SHP77 treated with DMSO at 0.1 percent for 48 hours (cell line): ENCODE measurements at regions not wholly inside any gene's neighbourhood (a gene's known extent, or its start where the extent isn't known, plus 50 kb on each side); places are given as distances from the start of the nearest gene placed in this dataset.

Experiments used
- DNase-seq: peaks from one replicate; lab custom pipeline; 2025; lab: John Stamatoyannopoulos, UW

DNA sequence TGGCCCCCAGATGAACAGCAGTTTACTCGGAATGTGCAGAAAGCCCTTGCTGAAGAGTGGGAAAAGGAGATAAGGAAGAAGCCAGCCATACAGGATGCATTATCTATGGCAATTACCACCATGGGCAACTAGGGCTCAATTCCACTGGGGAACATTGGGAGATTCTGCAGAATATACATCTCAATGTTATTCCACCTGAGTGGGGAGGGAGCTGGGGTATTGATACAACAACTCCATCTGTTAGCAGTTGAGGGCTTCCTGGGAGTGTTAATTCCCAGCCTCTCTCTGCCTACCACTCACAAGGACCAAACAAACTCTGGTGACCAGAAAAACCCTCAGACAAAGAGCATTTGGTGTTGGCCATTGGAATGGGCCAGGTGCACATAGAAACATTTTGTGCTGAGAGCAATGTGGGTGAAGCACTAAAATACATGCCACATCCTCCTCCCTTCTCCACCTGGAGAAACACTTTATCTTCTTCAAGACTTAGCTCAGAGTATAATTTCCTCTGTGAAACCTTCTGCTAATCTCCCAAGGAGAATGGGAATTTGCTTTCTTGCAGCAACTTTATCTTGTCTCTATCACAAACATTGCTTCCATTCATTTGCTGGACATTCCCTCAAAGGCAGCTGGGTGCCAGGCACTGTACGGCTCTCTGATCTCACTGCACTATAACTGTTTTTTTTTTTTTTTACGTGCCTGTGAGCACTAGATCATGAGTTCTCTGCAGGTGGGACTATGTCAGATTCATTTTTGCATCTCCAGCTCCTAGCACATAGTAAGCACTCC lies 292.2 kb downstream of the MN1 start:
- no peak for DNase-seq

DNA sequence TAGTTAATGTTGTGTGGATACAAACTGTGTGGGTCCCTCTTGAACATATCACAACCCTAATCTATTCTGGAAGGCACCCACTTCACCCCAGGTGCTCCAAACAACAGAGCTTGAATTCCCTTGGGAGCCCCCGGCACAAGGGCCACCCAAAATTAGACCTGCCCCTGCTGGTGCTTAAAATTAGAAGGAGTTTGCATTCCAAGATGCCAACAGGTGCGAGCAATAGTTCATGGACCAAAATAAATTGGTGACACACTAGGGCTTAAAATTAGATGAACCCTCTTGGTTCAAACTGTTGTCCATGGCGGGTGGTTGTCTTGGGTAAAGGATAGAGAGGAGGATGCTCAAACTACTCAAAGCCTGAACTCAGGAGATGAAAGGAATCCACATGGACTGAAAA lies 291.5 kb downstream of the MN1 start:
- DNase-seq = no peak

DNA sequence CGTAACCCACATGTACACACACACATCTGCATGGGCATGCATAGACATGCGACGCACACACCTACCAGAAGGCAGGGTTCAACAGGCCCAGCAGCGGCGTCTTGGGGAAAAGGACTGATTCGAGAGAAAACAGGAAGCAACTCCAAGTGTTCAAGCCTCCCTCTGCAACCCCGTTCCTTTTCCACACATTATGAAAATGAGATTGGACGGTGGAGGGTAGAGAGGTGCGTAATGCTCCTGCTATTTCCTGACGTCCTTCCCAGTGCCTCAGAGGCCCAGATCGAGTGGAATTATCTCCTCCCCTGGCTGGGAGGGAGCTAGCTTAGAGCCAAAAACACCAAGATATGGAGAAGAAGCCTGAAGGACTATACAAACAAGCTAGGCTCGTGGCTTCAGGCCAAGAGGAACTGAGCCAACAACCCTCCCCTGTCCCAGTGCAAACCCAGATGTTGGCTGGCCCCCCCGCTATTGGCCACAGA lies 289.2 kb downstream of the MN1 start:
- no peak for DNase-seq

GRCh38 chr22:27513021-27513420 lies 288.5 kb downstream of the MN1 start:
- no peak for DNase-seq

GRCh38 chr22:27514601-27515523 lies 286.7 kb downstream of the MN1 start:
- no peak for DNase-seq

GRCh38 chr22:27517361-27518155 lies 284.0 kb downstream of the MN1 start:
- no peak for DNase-seq

DNA sequence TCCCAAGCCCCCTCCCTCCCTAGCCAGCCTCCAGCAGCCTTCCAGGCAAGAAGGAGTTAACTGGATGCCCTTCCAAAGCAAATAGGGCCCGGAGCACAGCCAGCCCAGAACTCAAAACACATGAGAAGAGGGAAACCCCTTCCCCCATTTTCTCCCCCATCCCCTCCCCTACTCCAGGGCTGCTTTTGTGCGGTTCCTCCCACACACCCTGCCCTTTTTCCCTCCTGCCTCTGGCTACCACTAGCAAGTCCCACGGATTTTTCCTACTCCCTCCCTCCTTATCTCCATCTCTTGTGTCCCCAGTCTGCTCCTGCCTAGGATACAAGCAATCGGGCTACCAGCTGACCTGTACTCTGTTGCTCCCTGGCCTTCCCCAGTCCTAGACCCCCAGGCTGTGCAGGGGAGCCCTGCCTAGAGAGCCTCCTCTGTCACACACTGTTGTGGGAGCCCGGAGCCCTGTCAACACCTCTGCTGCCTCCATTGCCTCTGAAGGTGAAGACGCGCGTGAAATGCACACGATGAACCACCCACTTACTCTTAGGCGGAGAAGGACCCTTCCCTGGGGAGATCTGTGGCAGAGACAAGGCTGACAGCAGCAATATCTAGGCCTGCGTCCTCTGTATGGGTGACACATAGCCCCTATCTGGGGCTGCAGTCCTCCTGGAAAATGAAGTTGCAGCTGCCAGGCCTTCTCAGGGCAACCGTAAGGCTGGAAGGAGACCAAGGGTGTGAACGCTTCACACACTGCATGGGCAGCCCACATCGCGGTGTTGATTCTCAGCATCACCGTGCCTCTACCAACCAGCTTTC lies 282.8 kb downstream of the MN1 start:
- DNase-seq = no peak

GRCh38 chr22:27523711-27524110 lies 277.8 kb downstream of the MN1 start:
- DNase-seq = no peak

DNA sequence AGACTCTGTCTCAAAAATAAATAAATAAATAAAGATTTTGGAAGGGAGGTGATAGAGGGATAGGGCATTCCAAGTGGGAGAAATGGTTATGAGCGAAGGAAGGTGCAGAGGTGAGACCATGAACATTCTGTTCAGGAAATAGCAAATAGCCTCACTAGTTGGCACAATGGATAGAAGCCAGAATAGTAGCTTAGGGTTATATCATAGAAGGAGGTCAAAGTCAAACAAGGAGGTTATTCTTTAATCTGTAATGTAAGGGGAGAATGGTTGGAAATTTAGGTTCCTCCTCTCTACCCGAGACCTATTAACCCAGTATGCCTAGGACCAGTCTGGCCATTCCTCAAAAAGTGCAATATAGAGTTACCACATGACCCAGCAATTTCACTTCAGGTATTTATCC lies 275.8 kb downstream of the MN1 start:
- no peak for DNase-seq

GRCh38 chr22:27526901-27527300 lies 274.7 kb downstream of the MN1 start:
- DNase-seq = no peak

- DNase-seq = no peak
These were observed 269.6 kb downstream of the MN1 start for GRCh38 chr22:27531782-27532530.

DNA sequence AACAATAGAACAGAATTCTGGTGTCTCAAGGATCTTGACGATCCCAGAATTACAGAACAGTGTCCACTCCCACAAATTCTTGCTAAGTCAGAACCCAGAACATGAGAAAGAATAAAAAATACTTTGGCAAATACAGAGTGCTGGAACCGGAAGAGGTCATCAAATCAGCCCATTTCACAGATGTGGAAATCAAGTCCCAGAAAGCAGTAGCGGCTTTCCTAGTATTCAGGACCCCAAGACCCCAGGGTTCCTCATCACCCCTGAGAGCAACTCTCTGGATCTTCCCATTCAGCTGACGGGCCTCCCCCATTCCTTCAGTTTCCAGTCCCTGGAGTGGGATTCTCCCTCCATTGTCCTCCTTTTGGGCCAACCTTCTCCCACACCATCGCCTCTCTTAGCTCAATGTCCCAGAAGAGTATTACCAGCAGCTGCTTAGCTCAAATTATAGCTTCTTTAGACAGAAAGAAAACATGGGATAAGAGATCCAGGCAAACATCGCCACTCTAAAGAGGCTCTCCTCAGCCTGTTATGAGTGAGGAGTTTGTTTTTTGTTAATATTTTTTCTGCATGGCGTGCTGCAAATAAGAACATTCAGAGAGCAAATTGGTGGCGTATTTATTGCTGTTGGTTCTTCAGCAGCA lies 268.3 kb downstream of the MN1 start:
- DNase-seq = no peak

GRCh38 chr22:27534720-27535125 lies 266.8 kb downstream of the MN1 start:
- DNase-seq = no peak

DNA sequence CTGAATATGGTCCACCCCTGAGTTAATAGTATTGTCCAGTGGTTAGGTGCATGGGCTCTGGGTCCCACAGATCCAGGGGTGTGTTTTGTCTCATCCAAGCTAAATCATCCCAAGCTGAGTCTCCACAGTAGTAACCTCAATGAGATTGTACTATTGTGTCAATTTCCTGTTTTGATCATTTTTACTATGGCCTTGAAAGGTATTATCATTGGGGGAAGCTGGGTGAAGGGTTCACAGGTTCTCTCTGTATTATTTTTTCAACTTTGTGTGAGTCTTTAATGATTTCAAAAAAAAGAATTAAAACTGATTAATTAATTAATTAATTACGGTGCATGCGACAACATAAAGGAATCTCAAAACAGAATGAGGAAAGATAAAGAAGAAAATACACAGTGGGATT lies 266.1 kb downstream of the MN1 start:
- DNase-seq = no peak

DNA sequence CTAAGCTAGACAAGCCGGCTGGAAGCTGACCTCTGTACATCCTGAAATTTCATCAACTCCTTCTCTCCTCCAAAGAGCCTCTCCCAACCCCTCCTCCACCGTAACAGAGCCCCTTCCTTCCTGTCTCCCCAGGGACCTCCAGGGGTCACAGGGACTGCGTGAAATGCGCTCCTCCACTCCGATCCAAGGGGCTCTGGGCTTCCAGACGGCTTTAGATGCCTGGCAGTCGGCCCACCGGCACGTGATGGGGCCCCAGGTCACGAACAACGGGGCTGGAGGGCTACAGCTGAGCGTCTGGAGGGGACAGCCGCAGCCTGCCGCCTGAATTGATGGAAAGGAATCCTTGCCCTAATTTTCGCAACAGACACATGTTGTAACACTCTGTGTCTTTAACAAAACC lies 264.1 kb downstream of the MN1 start:
- DNase-seq = no peak

GRCh38 chr22:27538666-27539065 lies 262.9 kb downstream of the MN1 start:
- DNase-seq = no peak

GRCh38 chr22:27540247-27540646 lies 261.3 kb downstream of the MN1 start:
- DNase-seq = no peak

- DNase-seq = no peak
These were observed 260.7 kb downstream of the MN1 start for GRCh38 chr22:27540656-27541396.

DNA sequence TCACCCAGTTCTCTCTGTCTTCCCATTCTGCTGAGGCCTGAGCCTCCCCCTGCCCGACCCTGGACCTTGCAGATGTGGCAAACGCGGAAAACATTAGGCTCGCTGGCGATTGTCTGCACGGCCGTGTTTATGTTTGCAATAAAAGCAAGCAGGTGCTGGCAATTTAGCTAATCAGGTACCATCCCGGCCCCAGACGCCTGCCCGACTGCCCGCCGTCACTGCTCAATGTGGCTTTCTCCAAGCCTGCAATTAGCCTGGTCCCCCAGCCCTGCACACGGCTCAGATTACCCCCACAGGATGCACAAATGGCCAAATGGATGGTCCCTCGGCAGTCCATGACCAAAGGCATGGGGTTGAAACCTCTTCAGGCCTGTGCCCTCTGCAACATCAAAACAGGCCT lies 259.7 kb downstream of the MN1 start:
- no peak for DNase-seq
